Spleen (tissue), 11 donors: ENCODE measurements at regions not wholly inside any gene's neighbourhood (a gene's known extent, or its start where the extent isn't known, plus 50 kb on each side); places are given as distances from the start of the nearest gene placed in this dataset.

Experiments
- DNase-seq: peaks from one replicate; pipeline ENCODE4 v3.0.0-alpha.2; 2020
- H3K27ac ChIP-seq, 8 donors: fragments of 200-600 bp; sonication (generic) in 7 of 8; 1 replicate in 4 of 8; 2 replicates in 4 of 8; pipeline versions ENCODE4 v1.5.0 to v1.8.0; 2016 to 2021; ENCODE audit warnings: inconsistent platforms in 4 of 8, mild to moderate bottlenecking in 4 of 8, moderate library complexity in 1 of 8
- H3K27me3 ChIP-seq, 7 donors: fragments of 200-600 bp; sonication (generic) in 6 of 7; replicated peaks in 1 of 7; 1 replicate in 4 of 7; 2 replicates in 3 of 7; pipeline versions ENCODE4 v1.5.0 to v1.8.0; 2016 to 2021; ENCODE audit warnings: inconsistent platforms in 3 of 7, mild to moderate bottlenecking in 1 of 7
- H3K36me3 ChIP-seq, 6 donors: fragments of 200-600 bp; sonication (generic) in 5 of 6; 1 replicate in 4 of 6; 2 replicates in 2 of 6; pipeline versions ENCODE4 v1.5.0 to v1.8.0; 2016 to 2021; ENCODE audit warnings: inconsistent platforms in 2 of 6
- H3K4me1 ChIP-seq, 6 donors: fragments of 200-600 bp; sonication (generic) in 5 of 6; 1 replicate in 3 of 6; 2 replicates in 3 of 6; pipeline versions ENCODE4 v1.5.0 to v1.8.0; 2016 to 2021; ENCODE audit warnings: inconsistent platforms in 3 of 6
- H3K4me3 ChIP-seq, 8 donors: fragments of 200-600 bp; sonication (generic) in 7 of 8; 1 replicate in 4 of 8; 2 replicates in 4 of 8; pipeline versions ENCODE4 v1.5.0 to v1.8.0; 2016 to 2021; ENCODE audit warnings: inconsistent platforms in 4 of 8, mild to moderate bottlenecking in 4 of 8, moderate library complexity in 2 of 8
- H3K9me3 ChIP-seq, 8 donors: fragments of 200-600 bp; sonication (generic) in 7 of 8; 1 replicate in 4 of 8; 2 replicates in 4 of 8; pipeline versions ENCODE4 v1.5.0 to v1.8.0; 2016 to 2021; ENCODE audit warnings: inconsistent platforms in 4 of 8
- POLR2A ChIP-seq, 3 donors: fragments of 450-650 bp; IDR thresholded peaks; one replicate each; pipeline ENCODE4 v1.5.1; 2017; ENCODE audit warnings: antibody characterized with exemption in 3 of 3, mild to moderate bottlenecking in 1 of 3
- POLR2AphosphoS5 ChIP-seq, 3 donors: sonication (generic); formaldehyde crosslinking; IDR thresholded peaks; one replicate each; pipeline ENCODE4 v1.5.1; 2017; ENCODE audit warnings: antibody characterized with exemption in 3 of 3
- WGBS, 5 donors: extraction: QIAGEN DNeasy Blood & Tissue Kit in 3 of 5; methylation state at CpG; one replicate each; pipeline versions ENCODE4 v1.1.5 to v1.1.7; 2013 to 2018; 5-methylcytosine and 5-hydroxymethylcytosine counted together
- intact Hi-C: fragments of 100-400 bp; cut with DNase I; formaldehyde crosslinking; loops from one replicate; pipeline ENCODE4 v1.15.0; 2023; ENCODE audit warnings: low total_unique reads
- TF ChIP-seq, protein P1 (sequence below), 11 experiments: fragments of 200-600 bp in 7 of 11; fragments of 450-650 bp in 4 of 11; sonication (generic) in 4 of 11; IDR thresholded peaks in 8 of 11; conservative IDR thresholded peaks in 3 of 11; 1 replicate in 7 of 11; 2 replicates in 4 of 11; pipeline versions ENCODE4 v1.4.0 to v1.8.0; 2016 to 2021; ENCODE audit warnings: antibody characterized with exemption in 11 of 11, inconsistent platforms in 4 of 11, mild to moderate bottlenecking in 1 of 11
- donor health status: healthy with polysubstance abuse.
- donor health status: DM: no; HTN: no; CAD: no; lungs with moderate emphysema.
- donor health status: DM: no; HTN: no; CAD: no.
- donor health status: Bipolar disorder and iron deficiency.
- donor health status: healthy.
- donor health status: DM: no; HTN: no; CAD: no.
- donor health status: DM: yes; HTN: yes; CAD: no.

DNA sequence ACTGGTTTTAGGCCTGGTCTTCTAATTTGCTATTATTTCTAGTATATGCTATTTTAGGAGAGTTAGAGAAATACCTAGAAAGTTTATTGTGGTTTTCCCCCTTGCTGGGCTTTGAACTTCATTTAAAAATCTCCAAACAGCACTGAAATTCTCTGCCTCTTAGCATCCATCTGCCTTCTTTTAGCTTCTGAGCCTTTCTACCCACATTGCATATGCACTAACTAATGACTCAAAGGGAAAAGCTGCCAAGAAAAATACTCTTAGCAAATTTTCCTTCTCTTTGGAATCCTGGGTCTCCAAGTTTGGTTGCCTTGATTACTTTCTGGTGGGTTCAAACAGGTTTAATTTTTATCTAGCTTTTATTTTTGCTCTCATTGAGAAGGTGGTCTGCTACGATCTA, 408.4 kb upstream of the PTBP2 start:
- H3K4me3 ChIP-seq = no peak overlapping the region
- WGBS, 5 donors = 85 to 98% (median 89%) methylated on average over 1 of the region's 1 CpG
- H3K27ac ChIP-seq = no peak overlapping the region
- TF ChIP-seq POLR2A (IDR thresholded peaks at IDR 0.05) = no peak
- no peak for TF ChIP-seq POLR2AphosphoS5 (IDR thresholded peaks at IDR 0.05)
- TF ChIP-seq, protein P1, sequence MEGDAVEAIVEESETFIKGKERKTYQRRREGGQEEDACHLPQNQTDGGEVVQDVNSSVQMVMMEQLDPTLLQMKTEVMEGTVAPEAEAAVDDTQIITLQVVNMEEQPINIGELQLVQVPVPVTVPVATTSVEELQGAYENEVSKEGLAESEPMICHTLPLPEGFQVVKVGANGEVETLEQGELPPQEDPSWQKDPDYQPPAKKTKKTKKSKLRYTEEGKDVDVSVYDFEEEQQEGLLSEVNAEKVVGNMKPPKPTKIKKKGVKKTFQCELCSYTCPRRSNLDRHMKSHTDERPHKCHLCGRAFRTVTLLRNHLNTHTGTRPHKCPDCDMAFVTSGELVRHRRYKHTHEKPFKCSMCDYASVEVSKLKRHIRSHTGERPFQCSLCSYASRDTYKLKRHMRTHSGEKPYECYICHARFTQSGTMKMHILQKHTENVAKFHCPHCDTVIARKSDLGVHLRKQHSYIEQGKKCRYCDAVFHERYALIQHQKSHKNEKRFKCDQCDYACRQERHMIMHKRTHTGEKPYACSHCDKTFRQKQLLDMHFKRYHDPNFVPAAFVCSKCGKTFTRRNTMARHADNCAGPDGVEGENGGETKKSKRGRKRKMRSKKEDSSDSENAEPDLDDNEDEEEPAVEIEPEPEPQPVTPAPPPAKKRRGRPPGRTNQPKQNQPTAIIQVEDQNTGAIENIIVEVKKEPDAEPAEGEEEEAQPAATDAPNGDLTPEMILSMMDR (IDR thresholded peaks at IDR 0.05 in 8 of 11, conservative IDR thresholded peaks at IDR 0.05 in 3 of 11) = no peak
- H3K36me3 ChIP-seq = no peaks in the 10 kb centered on the region
- intact Hi-C loops = no loop called here
- no peaks in the 10 kb centered on the region for H3K4me1 ChIP-seq
- DNase-seq = no peak
- no peaks in the 10 kb centered on the region for H3K27me3 ChIP-seq
- no peaks in the 10 kb centered on the region for H3K9me3 ChIP-seq

DNA sequence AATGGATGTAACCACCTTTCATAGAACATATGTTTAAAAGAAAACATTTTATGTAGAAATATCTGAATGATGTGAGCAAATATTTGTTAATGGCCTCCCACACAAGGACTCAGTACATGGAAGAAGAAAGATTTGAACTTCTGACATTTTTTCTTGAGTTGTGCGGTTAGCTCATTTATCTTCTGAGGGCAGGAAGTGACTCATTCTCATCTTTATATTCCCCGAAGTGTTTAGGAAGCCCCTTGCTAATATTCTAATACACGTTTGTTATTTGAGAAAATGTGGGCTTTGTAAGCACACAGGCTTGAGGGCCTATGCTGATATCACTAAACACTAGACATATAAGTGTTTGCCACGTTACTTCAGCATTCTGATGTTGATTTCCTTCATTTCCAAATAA, 392.5 kb upstream of the PTBP2 start:
- DNase-seq = no peak
- Histone ChIP-seq H3K9me3 (no peaks in the 10 kb centered on the region), H3K4me3 (no peak overlapping the region), H3K36me3 (no peaks in the 10 kb centered on the region), H3K27ac (no peak overlapping the region), H3K27me3 (no peaks in the 10 kb centered on the region), H3K4me1 (no peaks in the 10 kb centered on the region)
- intact Hi-C loops = no loop called here
- 31 to 60% (median 43%) methylated on average over 4 of the region's 4 CpGs for WGBS, 5 donors
- TF ChIP-seq POLR2AphosphoS5 (IDR thresholded peaks at IDR 0.05) = no peak
- TF ChIP-seq, protein P1 (IDR thresholded peaks at IDR 0.05 in 8 of 11, conservative IDR thresholded peaks at IDR 0.05 in 3 of 11) = no peak
- no peak for TF ChIP-seq POLR2A (IDR thresholded peaks at IDR 0.05)

DNA sequence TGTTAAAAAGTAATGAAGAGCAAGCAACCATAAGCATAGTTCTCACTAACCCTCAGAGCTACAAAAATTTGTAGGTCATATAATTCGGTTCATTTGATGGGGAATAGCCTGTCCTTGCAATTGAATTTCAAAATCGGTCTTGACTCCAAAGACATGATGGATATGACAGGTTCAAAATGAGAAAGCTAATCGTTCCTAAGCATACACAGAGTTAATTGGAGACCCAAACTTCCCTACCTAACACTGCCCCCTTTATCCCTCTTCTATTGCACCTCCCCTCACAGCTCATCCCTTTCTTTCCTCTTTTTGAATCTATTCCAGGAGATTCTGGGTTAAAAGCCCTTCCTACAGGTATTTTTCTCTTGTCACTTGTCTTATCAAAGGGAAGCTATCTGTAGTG, 390.0 kb upstream of the PTBP2 start:
- Histone ChIP-seq H3K27ac (no peak overlapping the region), H3K4me1 (no peaks in the 10 kb centered on the region), H3K36me3 (no peaks in the 10 kb centered on the region), H3K27me3 (no peaks in the 10 kb centered on the region), H3K4me3 (no peak overlapping the region), H3K9me3 (no peaks in the 10 kb centered on the region)
- 75 to 84% (median 77%) methylated on average over 3 of the region's 3 CpGs for WGBS, 5 donors
- TF ChIP-seq, protein P1 (IDR thresholded peaks at IDR 0.05 in 8 of 11, conservative IDR thresholded peaks at IDR 0.05 in 3 of 11) = no peak
- TF ChIP-seq POLR2AphosphoS5 (IDR thresholded peaks at IDR 0.05) (no peak), POLR2A (IDR thresholded peaks at IDR 0.05) (no peak)
- intact Hi-C loops = no loop called here
- DNase-seq = no peak

DNA sequence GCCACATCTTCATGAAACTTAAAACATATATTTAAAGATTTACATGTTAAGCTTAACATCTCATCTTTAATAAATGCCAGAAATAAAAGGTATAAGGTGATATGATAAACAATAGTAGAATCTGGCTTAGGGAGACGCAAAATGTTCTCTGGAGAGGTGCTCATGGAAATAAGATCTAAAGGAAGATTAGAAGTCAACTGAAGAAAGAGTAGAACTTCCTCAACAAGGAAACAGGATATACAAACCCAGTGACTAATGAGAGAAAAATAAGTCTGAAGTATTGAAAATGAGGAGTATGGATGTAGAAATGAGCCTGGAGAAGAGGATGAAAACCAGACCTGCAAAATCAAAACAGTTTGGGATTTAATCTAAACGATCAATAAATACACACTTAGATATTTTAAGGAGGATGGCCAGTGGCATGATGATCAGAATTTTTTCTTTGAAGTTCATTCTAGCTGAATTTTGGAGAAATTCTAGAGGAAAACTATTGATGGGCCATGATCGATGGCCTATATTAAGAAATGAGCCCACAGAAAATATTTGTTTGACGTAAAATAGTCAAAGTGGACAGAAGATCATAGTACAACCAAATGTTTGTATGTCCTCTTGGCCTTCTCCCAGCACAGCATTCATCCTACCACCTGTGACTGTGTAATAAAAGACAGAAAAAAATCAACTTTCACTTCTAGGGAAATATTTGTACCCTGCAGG, 387.9 kb upstream of the PTBP2 start:
- TF ChIP-seq, protein P1 (IDR thresholded peaks at IDR 0.05 in 8 of 11, conservative IDR thresholded peaks at IDR 0.05 in 3 of 11) = no peak
- TF ChIP-seq POLR2A (IDR thresholded peaks at IDR 0.05) = no peak
- TF ChIP-seq POLR2AphosphoS5 (IDR thresholded peaks at IDR 0.05) = no peak
- intact Hi-C loops = no loop called here
- WGBS, 5 donors = 69 to 87% (median 75%) methylated on average over 4 of the region's 4 CpGs

More for the DNA sequence above, 387.9 kb upstream of the PTBP2 start:
- Histone ChIP-seq H3K9me3 (peaks cover 0 to 2% (median 0%) of the 10 kb centered on the region in 8 donors), H3K27ac (no peak overlapping the region), H3K27me3 (no peaks in the 10 kb centered on the region), H3K4me1 (no peaks in the 10 kb centered on the region), H3K36me3 (no peaks in the 10 kb centered on the region), H3K4me3 (no peak overlapping the region)
- no peak for DNase-seq
